ENCODE measurements at regions not wholly inside any gene's neighbourhood (a gene's known extent, or its start where the extent isn't known, plus 50 kb on each side); places are given as distances from the start of the nearest gene placed in this dataset.

GRCh38 chr20:24273251-24273650, 196.2 kb upstream of the SYNDIG1 start:
- TF ChIP-seq CTCF (IDR thresholded peaks at IDR 0.05) (no peak), POLR2A (IDR thresholded peaks at IDR 0.05) (no peak), POLR2AphosphoS5 (IDR thresholded peaks at IDR 0.05; ENCODE audit: insufficient read depth in 1 of 2, low read depth in 1 of 2) (no peak)
- no peak for DNase-seq (ENCODE audit: extremely low spot score in 2 of 2)
- peaks cover 4% of the 10 kb centered on the region for H3K9me3 ChIP-seq
- no peaks in the 10 kb centered on the region for H3K4me1 ChIP-seq
- H3K27ac ChIP-seq, result no peak overlapping the region
- intact Hi-C loops (cut with DNase I), result no loop called here
- no peaks in the 10 kb centered on the region for H3K27me3 ChIP-seq
- H3K4me3 ChIP-seq, result no peak overlapping the region
- no peaks in the 10 kb centered on the region for H3K36me3 ChIP-seq

- no peak for DNase-seq (ENCODE audit: extremely low spot score in 2 of 2)
- Histone ChIP-seq H3K4me3 (no peak overlapping the region), H3K4me1 (no peaks in the 10 kb centered on the region), H3K36me3 (no peaks in the 10 kb centered on the region), H3K9me3 (no peaks in the 10 kb centered on the region), H3K27ac (no peak overlapping the region), H3K27me3 (no peaks in the 10 kb centered on the region)
- intact Hi-C loops (cut with DNase I), result no loop called here
- TF ChIP-seq POLR2A (IDR thresholded peaks at IDR 0.05) (no peak), POLR2AphosphoS5 (IDR thresholded peaks at IDR 0.05; ENCODE audit: insufficient read depth in 1 of 2, low read depth in 1 of 2) (no peak), CTCF (IDR thresholded peaks at IDR 0.05) (no peak)
Measured at GRCh38 chr20:24261351-24261750, 208.1 kb upstream of the SYNDIG1 start.

GRCh38 chr20:24257171-24257570, 212.3 kb upstream of the SYNDIG1 start:
- Histone ChIP-seq H3K27me3 (no peaks in the 10 kb centered on the region), H3K4me1 (no peaks in the 10 kb centered on the region), H3K4me3 (no peak overlapping the region), H3K9me3 (no peaks in the 10 kb centered on the region), H3K36me3 (no peaks in the 10 kb centered on the region), H3K27ac (no peak overlapping the region)
- TF ChIP-seq CTCF (IDR thresholded peaks at IDR 0.05), result no peak
- no peak for TF ChIP-seq POLR2A (IDR thresholded peaks at IDR 0.05)
- TF ChIP-seq POLR2AphosphoS5 (IDR thresholded peaks at IDR 0.05; ENCODE audit: insufficient read depth in 1 of 2, low read depth in 1 of 2), result no peak
- DNase-seq (ENCODE audit: extremely low spot score in 2 of 2), result no peak
- intact Hi-C loops (cut with DNase I), result no loop called here

GRCh38 chr20:24256307-24256706, 213.1 kb upstream of the SYNDIG1 start:
- DNase-seq (ENCODE audit: extremely low spot score in 2 of 2), result no peak
- intact Hi-C loops (cut with DNase I), result no loop called here
- Histone ChIP-seq H3K4me1 (no peaks in the 10 kb centered on the region), H3K9me3 (no peaks in the 10 kb centered on the region), H3K36me3 (no peaks in the 10 kb centered on the region), H3K4me3 (no peak overlapping the region), H3K27me3 (no peaks in the 10 kb centered on the region), H3K27ac (no peak overlapping the region)
- TF ChIP-seq CTCF (IDR thresholded peaks at IDR 0.05) (no peak), POLR2A (IDR thresholded peaks at IDR 0.05) (no peak), POLR2AphosphoS5 (IDR thresholded peaks at IDR 0.05; ENCODE audit: insufficient read depth in 1 of 2, low read depth in 1 of 2) (no peak)

GRCh38 chr20:24254480-24254879, 214.9 kb upstream of the SYNDIG1 start:
- intact Hi-C loops (cut with DNase I), result no loop called here
- no peak for TF ChIP-seq CTCF (IDR thresholded peaks at IDR 0.05)
- TF ChIP-seq POLR2AphosphoS5 (IDR thresholded peaks at IDR 0.05; ENCODE audit: insufficient read depth in 1 of 2, low read depth in 1 of 2), result no peak
- TF ChIP-seq POLR2A (IDR thresholded peaks at IDR 0.05), result no peak
- H3K4me3 ChIP-seq, result no peak overlapping the region

More at GRCh38 chr20:24254480-24254879, 214.9 kb upstream of the SYNDIG1 start:
- Histone ChIP-seq H3K36me3 (no peaks in the 10 kb centered on the region), H3K4me1 (no peaks in the 10 kb centered on the region), H3K27ac (no peak overlapping the region), H3K9me3 (no peaks in the 10 kb centered on the region), H3K27me3 (no peaks in the 10 kb centered on the region)
- DNase-seq (ENCODE audit: extremely low spot score in 2 of 2), result no peak

All from vagina (tissue), 2 donors.